GM21515 (cell line): ENCODE measurements at regions not wholly inside any gene's neighbourhood (a gene's known extent, or its start where the extent isn't known, plus 50 kb on each side); places are given as distances from the start of the nearest gene placed in this dataset.

Experiments used
- ATAC-seq: cut with Tn5 transposase; IDR thresholded peaks from one replicate; pipeline ENCODE4 v1.9.1; 2021; ENCODE audit not compliant: unreplicated experiment

DNA sequence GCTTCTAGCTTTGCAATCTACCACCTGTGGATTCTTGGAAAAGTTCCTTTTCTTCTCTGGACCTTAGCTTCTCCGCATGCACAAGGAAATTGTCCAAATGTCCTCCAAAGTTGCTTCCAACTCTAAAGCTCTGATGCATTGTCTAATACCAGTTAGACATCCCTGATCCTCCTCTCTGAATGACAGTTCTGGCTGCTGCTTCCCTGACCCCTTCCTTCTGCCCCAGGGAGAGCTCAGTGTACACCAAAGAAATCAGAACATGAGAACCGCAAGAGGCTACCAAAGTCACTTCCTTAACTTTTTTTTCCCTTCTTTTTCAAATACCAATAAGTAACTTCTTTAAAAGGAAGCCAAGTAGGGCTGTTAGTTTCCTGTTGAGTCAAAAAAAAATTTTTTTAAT, 79.7 kb upstream of the CES5A start:
- no peak for ATAC-seq

DNA sequence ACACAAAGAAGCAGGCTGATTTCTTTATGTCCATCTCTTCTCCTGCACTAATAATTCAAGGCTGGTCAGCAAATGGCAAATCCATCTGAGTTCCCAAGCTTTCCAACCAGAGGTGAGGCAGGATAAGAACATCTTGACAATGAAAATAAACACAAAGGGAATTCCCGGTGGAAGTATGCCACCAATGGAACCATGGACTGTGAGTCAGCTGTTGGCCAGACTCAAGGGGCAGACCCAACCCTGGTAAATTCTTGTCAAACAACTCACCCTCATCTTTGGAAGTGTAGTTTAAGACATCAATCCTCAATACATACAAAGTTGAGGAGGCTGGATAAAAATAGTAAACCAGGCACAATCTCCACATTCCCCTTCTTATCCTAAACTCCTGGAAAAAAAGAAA, 74.3 kb upstream of the CES5A start:
- ATAC-seq: no peak

DNA sequence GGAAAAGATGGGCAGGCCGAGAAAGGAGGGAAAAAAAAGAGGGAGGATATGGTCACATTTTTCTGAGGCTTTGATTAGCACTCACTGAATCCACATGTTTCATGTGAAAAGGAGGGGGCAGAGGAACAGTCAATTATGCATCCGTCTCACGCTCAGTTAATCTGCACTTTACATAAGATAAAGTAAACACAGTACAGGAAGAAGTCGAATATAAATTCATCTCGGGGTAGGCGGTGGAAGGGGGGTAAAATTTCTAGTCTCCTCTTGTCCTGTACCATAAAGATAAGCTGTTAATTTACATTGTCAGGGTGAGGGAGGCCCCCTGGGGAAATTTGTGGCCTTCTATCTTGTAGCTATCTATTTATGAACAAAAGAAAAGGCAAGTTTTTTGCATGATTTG, 73.1 kb upstream of the CES5A start:
- ATAC-seq: no peak

DNA sequence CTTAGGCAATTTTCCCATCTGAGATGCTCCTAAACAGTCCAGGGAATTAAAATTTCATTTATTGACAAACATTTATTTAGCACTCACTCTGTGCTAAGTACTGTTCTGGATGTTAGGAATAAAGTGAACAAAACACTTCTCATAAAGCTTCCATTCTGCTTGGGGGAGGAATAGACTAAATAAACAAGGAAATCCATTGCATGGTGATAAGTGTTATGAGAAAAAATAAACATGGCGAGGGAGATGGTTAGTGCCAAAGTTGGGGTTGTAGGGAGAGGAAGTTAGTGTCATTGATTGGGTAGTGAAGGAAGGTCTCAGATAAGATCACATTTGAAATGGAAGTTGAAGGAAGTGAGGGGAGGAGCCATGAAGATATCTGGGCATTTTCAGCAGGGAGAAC, 72.2 kb upstream of the CES5A start:
- no peak for ATAC-seq

DNA sequence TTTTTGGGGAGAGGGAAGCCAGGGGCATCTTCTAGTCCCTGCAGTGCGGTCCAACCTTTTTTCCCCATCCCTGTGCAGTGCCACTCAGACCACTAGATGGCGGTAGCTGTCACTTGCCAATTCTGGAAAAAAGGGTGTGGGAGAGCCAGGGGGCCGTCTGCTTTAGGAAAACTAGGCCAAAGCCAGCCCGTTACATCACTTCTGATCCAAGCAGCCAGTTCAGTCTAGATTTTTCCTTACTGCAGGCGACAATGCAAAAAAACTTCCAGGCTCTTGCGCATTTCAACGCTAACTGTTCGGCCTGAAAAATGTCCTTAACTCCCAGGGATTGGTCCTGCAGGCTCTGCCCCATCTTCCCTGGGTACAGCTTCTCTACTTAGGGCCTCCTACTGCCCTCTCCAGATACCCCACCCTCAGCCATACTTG, 69.2 kb upstream of the CES5A start:
- no peak for ATAC-seq

DNA sequence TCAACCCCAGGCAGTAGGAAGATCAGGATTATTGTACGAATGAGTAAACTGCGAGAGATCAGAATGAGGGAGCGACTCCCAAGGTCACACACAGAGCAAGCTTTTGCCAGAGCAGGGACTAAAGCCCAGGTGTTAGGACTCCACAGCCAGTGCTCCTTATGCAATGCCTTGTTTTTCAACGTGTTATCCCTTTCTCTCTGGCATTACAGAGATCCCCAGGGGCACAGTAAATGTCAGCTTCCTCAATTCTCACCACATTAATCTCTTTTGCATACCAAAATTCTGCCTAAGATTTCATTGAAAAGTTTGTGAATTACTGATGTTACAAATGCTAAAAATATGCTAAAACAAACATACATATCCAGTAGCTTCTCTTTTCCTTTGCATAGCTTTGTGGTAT, 68.1 kb upstream of the CES5A start:
- ATAC-seq: no peak

DNA sequence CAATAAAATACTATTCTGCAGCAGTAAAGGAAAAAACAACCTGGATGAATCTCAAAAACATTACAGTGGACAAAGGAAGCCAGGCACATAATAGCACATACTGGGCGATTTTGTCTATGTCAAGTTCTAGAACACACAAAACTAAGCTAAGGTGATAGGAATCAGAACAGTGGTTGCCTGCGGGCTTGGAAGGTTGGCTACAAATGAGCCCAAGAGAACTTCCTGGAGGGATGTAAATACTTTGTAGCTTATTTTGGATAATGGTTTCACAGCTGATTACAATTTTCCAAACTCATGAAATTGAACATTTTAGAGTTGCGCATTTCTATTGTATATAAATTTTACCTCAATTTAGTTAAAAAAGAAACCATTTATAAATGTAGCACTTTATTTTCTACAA, 67.6 kb upstream of the CES5A start:
- no peak for ATAC-seq

DNA sequence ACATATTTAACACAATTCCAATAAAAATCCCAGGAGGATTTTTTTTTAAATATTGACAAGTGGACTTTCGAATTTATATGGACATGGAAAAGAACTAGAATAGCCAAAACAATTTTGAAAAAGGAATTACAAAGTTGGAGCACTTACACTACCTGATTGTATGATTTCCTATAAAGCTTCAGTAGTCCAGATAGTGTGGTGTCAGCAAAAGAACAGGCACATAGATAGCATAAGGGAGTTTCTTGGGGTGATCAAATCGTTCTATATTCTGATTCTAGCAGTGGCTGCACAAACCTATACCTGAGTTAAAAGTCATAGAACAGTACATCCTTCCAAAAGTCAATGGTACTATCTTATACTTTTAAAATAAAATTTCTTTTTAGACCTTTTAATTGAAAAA, 66.4 kb upstream of the CES5A start:
- ATAC-seq: no peak

DNA sequence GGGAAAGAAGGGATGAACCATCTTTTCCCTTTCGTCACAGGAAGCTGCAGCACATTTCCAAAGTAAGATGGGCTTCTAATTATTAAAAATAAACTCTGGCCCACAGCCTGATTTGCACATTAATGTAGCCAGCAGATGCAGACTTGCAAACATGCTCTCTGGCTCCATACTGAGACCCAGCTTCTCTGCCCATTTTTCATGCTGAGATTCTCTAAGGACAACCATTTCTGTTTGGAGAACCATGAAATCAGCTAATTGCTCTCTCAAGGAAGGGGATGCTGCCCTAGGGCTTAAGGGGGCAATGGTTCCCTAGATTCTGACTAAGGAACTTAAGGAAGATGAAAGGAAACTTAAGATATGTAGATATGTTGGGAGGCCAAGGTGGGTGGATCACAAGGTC, 63.0 kb upstream of the CES5A start:
- ATAC-seq: no peak

DNA sequence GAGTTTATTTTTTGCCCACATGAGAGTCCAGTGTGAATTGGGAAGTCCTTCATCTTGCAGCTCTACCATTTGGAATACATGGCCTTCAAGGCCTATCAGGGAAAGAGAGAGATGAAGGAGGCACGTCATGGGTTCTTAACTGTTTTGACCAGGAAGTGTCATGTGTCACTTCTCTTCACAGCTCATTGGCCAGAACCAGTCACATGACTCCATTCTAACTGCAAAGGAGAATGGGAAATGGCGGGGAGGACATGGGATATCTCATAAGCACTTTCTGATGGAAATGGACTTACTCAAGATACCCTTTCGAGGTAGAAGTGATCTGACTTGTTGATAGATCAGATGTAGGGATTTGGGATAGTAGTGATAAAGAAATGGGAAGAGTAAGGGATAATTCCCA, 57.9 kb upstream of the CES5A start:
- ATAC-seq: no peak

DNA sequence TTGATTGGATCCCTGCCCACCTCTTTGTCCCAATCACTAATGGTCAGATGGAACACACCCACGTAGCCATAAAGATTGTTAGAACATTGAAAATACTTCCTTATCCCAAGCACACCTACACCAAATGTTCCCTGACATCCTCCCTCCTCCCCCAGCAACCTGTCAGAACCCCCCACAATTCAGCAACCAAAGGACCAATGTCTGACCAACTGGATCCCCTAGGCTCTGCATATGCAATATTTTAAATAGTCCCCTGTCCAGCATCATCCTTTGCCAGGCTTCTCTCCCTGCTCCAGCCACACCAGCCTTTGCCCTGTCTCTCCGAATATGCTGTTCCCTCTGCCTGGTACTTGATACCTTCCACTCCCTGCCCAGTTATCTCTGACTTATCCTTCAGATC, 54.9 kb upstream of the CES5A start:
- no peak for ATAC-seq

DNA sequence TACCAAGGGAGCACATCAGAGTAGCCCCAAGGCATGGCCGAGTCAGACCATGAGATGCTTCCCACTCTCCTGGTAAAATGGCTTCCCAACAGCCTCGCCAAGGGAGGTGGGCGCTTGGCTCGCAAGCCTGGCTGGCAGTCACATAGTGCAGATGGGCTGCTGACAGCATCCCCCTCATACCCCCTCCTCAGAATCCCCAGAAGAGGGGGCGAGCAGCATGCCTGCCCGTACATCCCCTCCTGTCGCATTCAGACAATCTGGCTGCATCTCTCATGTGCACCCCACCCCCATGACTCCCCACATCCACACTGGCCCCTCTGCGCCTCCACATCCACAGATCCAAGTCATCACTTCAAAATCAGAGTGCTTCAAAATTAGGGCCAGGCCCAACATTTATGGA, 54.0 kb upstream of the CES5A start:
- ATAC-seq: no peak

DNA sequence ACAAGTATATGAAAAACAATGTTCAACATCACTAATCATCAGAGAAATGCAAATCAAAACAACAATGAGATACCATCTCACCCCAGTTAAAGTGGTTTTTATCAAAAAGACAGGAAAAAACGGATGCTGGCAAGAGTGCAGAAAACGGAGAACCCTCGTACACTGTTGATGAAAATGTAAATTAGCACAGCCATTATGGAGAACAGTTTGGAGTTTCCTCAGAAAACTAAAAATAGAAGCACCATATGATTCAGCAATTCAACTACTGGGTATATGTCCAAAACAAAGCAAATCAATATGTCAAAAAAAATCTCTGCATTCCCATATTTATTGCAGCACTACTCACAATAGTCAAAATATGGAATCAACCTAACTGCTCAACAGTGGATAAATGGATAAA, 50.1 kb upstream of the CES5A start:
- no peak for ATAC-seq
